GM18499 (cell line): ENCODE measurements at regions not wholly inside any gene's neighbourhood (a gene's known extent, or its start where the extent isn't known, plus 50 kb on each side); places are given as distances from the start of the nearest gene placed in this dataset.

ENCODE experiments used
- ATAC-seq: cut with Tn5 transposase; IDR thresholded peaks from one replicate; pipeline ENCODE4 v1.9.1; 2021; ENCODE audit warnings: moderate number of reproducible peaks; ENCODE audit not compliant: insufficient read depth, unreplicated experiment

DNA sequence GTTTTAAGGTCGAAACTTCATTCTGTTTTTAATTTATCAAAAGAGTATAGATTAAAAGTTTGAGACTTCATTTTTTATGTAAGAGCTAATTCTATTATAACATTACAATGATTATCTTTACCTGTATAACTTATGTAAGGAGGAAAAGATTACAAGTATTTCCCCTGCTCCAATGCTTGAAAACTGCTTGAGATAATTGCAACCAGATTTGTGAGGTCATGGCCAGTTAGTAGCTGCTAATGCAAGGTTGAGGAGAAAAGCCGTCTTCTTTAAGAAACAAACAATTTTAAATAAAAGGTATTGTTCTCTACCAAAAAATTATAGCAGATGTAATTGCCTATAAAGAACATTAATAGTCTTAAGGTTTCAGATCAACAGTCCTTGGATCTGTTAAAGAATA lies 208.3 kb upstream of the UBE2E2 start:
- ATAC-seq = no peak

DNA sequence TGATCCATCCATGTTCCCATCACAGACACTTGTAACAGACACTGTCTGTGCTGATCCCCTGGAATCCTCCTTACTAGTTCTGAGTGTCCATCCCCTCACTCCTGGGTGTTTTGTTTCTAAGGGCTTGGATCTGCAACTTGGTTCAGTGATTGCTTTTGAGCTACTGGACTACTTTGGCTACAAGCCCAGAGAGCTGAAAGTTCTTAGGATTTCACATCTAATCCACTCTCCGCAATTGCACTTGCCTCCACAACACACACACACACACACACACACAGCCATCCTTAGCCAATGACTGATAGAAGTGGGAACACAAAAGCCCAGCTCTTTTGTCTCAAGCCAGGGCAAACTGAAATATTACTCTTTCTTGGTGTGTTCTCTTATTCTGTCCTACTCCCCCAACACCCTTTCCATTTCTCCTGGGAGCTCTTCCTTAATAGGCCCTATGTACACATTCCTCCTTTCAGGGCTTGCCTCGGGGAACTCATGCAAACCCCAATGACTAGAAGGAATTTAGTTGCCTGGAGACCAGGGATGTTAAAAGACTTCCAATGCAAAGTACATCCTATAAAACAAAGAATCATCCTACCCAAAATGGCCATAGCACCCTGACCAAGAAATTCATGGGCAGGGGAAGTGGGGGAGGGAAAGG lies 206.1 kb upstream of the UBE2E2 start:
- no peak for ATAC-seq

DNA sequence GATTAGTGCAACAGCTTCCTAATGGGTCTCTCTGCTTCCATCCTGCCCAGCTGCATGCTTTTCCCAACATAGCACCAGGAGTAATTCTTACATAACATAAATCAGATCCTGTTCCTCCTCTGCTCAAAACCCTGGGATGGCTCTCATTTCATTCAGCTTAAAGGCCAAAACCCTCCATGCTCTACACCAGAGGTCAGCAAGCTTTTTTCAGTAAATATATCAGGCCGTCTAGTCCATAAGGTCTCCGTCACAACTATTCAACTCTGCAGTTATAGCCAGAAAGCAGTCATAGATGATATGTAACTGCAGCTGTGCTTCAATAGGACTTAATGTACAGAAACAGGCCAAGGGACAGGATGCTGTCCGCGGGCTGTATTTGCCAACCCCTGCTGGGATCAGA lies 202.8 kb upstream of the UBE2E2 start:
- ATAC-seq = no peak

DNA sequence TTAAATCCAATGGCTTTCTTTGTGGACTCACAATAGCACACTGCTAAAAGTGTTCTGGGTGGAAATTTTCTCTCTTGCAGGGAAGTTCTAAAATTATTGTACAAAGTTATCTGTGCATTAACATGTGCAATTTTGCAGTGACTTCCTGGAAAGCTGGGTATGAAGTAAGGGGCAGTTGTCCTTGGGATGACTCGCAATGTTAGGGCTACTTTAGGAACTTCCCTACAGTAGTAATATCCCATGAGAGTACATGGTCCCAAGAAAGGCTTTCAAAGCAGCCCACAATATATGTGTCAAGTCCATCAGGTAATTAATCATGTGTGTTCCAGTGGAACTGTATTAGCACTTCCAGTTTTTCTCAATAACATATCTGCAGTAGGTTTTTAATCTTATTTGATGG lies 201.0 kb upstream of the UBE2E2 start:
- ATAC-seq = no peak

DNA sequence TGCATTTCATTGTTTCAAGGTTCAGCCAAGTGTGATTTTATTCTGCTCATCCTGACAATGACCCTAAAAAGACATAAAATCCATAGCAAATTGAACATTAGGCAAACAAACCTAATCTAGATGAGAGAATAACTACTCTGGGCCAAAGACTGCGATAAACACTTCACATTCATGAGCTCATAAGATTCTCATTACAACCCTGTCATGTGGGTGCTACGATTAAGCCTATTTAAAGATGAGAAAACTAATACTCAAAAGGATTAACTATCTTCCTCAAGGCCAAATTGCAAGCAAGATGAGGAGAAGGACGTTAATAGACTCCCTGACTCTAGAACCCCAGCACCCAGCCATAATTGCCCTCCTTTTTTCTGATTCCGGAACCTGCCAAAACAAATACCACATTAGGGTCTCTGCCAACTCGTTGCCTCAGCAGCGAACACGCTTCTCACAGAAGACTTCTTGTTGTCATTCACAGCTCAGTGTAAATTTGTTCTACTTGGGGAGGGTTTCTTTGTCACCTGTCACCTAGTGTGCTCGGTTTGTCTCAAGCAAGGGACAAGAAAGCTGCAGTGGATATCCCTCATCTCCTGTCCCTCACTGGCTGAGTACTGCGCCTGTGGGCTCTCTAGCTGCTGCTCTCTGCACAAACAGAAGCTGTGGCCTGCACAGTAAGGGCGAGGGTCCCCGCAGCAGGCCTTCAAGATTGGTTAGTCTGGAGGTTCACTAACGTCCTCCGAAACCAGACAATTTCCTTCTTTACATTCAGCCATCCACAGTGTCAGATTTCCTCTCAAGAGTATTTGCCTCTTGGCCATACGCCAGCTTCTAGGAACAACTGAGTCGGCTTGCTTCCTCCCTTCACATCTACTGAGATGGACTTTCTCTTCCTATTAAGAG lies 200.0 kb upstream of the UBE2E2 start:
- ATAC-seq = no peak

DNA sequence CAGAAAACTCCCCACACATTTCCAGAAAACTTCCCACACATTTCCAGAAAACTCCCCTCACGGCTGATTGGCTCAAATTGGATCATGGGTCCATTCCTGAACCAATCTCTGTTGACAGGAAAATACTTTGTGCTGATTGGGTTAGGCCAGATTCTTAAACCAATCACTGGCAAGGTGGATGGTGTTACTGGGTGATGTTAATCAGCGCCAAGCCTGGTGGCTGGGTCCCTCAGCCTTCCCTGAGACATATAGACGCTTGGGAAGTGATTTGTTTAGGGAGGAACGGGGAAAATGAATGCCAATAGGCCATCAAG lies 199.4 kb upstream of the UBE2E2 start:
- ATAC-seq = no peak

DNA sequence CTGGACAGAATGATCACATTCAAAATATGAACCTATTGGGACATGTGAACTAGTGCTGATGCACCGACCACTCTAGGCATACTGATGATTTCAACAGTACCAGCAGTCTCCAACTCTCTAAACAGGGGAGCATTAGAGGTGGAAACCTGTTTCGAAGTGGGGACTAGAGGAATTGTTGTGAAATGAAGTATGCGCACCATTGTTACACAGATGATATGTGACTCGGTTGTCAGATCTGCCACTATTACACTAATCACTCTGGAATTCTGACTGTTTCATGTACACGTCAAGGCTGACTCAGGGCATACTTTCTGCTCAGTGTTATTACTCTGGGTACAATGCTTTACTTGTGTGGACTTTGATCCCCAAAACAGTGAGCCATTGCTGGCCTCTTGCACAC lies 198.2 kb upstream of the UBE2E2 start:
- no peak for ATAC-seq

DNA sequence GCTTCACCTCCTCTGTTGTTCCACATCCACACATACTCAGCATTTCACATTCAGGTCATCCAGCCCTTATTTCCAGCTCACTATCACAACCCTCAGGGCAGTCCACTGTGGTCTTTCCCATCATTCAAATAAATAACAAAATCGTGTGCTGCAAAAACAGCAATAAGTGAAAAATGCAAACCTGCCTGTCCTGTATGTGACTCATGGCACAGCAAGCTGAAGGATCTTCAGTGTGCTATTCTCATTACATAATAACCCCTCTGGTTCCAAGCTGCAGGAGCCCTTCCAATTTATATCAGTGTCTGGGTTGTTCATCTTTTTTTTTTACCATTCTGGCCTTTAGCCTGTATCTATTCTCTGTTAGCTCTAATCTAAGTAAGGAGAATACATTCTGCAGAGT lies 185.3 kb upstream of the UBE2E2 start:
- ATAC-seq = no peak

DNA sequence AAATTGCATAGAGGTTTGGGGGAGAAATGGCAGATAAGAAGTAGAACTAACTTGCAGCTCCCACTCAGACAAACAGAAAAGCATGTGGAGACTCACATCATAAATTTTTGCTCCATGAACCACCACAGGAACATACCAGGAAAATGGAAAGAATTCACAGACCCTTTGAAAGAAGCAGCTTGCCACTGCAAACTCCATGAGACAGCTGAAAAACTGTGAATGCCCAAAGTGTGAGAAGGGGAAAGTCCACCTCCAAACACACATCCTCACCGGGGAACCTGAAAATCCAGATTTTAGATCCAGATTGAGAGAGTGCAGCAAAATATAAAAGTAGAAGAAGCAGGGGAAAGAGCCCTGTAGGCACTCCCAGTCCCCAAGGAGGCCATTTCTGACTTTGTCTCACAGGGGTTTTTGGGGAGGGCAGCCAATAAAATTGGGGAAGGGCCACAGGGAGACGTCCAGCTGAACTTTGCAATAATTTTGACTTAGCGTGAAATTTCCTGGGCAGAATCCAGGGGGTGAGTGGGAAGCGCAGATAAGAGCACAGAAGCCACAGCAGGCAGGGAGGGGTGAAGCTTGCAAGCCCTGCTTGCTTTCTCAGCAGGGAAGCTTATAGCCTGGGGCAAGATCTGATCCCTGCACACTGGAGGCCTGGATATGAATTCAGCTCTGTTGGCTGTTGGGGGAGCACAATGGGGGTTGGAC lies 183.4 kb upstream of the UBE2E2 start:
- ATAC-seq = no peak

DNA sequence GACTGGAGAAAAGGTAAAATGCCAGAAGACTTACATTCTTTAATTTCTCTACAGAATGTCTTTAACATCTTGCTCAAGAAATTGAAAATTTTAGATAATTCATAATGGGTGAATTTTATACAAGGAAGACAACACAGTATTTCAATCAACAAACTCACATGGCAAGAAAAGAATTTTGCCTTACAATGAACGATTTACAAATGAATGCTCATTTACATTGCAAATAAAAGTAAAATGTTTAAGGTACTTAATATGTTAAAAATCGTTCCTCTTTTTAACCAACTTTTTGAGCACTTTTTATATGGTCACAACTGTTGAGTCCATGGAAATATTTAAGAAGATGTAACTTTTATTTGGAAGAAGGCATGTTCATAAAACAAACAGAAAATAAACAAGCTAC lies 174.8 kb upstream of the UBE2E2 start:
- no peak for ATAC-seq

DNA sequence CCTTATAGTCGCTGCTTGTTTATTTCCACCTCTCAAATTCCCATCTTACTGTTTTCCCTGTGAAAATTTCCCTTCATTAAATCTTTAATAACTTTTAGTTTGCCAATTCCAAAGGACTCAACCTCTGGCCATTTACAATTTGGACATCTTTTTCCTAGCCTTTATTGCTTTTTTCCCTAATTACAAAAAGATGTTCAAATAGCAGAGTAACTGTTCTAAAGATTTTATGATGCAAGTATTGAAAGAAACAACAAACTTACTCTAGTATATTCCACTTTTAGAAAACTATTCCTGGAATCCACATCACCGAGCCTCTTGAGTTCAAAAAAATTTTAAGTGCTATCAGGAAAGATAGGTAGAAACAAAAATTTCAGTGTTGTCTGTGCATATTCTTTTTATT lies 174.1 kb upstream of the UBE2E2 start:
- ATAC-seq = no peak

DNA sequence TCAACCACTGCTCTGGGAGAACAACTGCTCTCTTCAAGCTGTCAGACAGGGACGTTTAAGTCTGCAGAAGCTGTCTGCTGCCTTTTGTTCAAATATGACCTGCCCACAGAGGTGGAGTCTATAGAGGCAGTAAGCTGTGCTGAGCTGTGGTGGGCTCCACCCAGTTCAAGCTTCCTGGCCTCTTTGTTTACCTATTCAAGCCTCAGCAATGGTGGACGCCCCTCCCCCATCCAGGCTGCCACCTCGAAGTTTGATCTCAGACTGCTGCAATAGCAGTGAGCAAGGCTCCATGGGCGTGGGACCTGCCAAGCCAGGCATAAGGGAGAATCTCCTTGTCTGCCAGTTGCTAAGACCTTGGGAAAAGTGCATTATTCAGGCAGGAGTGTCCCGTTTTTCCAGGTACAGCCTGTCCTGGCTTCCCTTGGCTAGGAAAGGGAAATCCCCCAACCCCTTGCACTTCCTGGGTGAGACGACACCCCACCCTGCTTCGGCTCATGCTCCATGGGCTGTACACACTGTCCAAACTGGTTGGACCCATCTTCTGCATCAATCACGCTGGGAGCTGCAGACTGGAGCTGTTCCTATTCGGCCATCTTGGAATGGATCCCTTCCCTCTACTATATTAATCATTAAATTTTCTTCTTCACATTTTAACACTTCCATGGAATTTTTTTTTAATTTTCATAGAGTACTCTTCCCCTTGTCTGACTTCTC lies 167.0 kb upstream of the UBE2E2 start:
- ATAC-seq = no peak

DNA sequence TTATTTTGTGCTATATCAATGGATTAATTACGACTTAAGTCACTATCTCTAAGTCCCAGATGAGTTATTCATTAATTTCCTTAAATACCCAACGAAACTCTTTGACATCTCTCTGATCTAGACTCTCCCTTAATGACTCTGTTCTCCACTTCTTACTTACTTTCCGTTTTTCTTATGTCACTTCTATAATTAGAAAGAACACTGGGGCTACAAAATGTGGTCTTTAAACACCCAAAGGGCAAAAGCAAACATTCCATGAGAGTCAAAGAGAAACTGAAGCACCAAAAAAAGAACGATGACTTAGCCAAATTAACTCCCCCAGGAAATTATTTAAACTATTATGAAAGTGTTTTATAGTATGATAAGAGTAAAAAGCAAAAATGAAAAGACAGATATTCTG lies 166.4 kb upstream of the UBE2E2 start:
- peak; percentile 88 for ATAC-seq

DNA sequence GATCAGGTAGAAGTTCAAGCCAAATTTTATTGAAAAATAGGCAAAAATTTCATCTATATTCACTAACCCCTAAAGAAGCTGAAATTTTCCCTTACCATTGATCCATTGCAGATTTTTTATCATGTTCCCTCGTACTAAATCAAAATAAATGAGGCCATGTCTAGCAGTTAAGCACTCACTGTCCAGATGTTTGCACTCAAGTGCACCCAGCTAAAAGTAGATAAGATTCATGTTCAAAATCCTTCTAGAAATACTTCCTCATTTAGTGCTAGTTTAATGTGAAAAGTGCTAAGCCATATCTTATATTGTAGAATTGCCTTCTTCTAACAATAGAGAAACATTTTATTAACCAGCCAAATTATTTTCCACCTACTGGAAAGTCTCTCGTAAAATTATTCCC lies 164.7 kb upstream of the UBE2E2 start:
- ATAC-seq = no peak

DNA sequence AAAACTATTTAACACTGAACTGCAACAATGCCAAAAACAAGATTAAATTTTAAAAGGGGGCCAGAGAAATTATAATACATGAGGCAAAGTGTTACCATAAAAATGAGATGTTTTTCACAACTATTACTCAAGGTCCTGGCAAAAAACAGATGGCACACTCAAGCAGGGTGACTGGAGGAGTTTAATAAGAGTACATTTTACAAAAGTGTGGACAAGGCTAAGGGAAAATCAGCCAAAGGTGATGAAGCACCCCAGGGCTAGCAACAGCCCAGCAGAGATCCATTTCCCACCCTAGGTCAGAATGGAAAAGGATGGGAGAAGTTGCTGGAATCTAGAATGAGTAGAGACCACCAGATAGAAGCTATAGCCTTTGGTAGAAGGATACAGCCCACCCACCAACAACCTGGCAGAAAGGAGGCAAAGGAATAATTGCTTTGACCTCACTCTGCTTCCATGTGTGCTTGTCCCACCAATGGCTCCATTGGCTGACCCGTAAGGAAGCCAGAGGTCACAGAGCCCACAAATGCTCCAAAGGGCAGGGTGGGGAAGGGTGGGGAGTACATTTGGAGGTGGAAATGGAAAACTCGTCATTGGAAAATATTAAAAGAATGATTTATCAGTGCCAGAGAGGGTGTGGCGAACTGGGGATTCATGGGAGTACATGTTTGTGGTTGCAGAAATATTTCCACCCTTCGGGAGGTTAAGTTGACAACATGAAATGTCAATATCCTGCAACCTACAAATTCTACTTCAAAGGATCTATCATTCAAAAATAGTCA lies 161.0 kb upstream of the UBE2E2 start:
- no peak for ATAC-seq

DNA sequence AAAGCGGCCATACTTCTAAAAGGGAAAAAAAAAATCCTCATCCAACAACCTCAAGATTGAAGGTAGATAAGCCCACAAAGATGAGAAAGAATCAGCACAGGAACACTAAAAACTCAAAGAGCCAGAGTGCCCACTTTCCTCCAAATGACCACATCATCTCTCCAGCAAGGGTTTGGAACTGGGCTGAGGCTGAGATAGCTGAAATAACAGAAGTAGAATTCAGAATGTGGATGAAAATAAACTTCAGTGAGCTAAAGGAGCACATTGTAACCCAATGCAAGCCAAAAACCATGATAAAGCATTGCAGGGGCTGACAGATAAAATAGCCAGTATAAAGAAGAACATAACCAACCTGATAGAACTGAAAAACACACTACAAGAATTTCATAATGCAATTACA lies 158.7 kb upstream of the UBE2E2 start:
- no peak for ATAC-seq

DNA sequence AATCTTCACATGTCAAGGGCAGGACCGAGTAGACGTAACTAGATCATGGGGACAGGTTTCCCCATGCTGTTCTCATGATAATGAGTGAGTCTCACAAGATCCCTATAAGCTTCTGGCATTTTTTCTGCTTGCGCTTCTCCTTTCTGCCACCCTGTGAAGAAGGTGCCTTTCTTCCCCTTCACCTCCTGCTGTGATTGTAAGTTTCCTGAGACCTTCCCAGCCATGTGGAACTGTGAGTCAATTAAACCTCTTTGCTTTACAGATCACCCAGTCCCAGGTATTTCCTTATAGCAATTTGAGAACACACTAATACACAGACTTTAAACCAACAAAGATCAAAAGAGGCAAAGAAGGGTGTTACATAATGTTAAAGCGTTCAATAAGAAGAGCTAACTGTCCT lies 156.6 kb upstream of the UBE2E2 start:
- no peak for ATAC-seq

DNA sequence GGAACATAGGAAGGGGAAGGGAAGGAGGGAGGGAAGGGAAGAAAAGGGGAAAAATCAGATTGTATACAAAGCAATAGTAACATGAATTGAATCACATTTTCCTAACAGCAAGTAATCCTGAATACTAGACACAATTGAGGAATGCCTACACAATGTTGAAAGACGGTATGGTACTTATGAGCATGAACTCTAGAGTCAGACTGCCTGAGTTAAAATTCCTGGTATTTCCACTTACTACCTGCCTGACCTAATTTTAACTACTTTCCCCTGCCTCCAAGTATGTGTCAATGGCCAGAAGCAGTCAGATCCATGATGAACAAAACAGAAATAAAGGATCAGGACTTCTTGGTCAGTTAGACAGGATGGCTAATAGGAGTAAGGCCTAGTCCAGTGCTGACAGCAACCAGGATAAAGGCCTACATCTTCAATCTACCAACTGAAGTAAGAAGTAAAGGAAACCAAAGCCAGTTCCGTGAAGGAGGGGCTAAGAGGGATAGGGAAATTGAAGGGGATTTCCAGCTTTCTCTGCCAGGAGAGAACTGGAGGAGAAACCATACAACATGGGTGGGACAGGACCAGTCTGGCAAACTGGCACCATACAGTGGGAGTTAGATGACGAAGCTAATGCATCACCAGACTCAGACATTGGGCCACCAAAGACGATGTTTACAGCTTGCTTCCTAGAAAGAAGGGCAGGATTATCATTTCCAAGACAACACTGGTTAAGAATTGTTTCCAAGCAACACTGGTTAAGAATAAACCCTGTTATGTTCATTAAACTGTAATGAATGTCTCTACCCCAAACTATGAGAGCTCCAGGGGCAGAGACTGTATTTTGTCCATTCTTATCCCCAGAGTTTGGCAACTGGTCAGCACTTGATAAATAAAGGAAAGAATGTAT lies 151.6 kb upstream of the UBE2E2 start:
- ATAC-seq = no peak

DNA sequence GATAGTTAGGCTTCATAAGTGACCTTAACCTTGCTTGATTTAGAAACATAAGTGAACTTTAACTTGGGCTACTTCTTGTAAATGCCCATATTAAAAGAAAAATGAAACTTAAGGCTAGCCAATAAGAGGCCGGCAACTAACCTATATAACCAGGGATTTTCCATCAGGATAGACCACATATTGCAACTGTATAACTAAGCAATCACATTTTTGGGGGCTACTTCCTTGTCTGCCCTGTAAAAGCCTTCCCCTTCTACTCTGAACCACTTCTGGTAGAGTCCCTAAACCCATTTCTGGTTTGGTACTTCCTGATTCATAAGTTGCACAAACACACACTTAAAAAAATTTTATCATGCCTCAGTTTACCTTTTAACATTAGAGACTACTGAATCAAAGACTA lies 150.9 kb upstream of the UBE2E2 start:
- ATAC-seq = no peak
